Lung (tissue), 11 donors: ENCODE measurements at regions not wholly inside any gene's neighbourhood (a gene's known extent, or its start where the extent isn't known, plus 50 kb on each side); places are given as distances from the start of the nearest gene placed in this dataset.

ENCODE experiments used
- ATAC-seq: fragments of 200-7000 bp; cut with Tn5 transposase; one replicate; pipeline ENCODE4 v1.9.1; 2020; ENCODE audit warnings: moderate number of reproducible peaks; ENCODE audit not compliant: insufficient read depth, low FRiP score
- DNase-seq, 3 donors: peaks; one replicate each; pipeline ENCODE4 v3.0.0-alpha.2; 2013 to 2017
- H3K27ac ChIP-seq, 2 donors: one replicate each; pipeline ENCODE4 v1.5.1; 2013; ENCODE audit warnings: mild to moderate bottlenecking in 2 of 2, moderate library complexity in 2 of 2, control low read depth in 1 of 2, inconsistent platforms in 1 of 2, low read depth in 1 of 2, low read length in 1 of 2
- H3K27me3 ChIP-seq, 3 donors: one replicate each; pipeline ENCODE4 v1.5.1; 2013; ENCODE audit warnings: low read length in 2 of 3; ENCODE audit not compliant: control insufficient read depth in 3 of 3, insufficient read depth in 3 of 3
- H3K36me3 ChIP-seq, 4 donors: one replicate each; pipeline ENCODE4 v1.5.1; 2013; ENCODE audit warnings: low read length in 4 of 4, mild to moderate bottlenecking in 1 of 4, moderate library complexity in 1 of 4; ENCODE audit not compliant: control insufficient read depth in 4 of 4, insufficient read depth in 4 of 4
- H3K4me1 ChIP-seq, 5 donors: one replicate each; pipeline ENCODE4 v1.5.1; 2013; ENCODE audit warnings: low read length in 5 of 5, mild to moderate bottlenecking in 2 of 5, moderate library complexity in 1 of 5; ENCODE audit not compliant: control insufficient read depth in 5 of 5, insufficient read depth in 5 of 5
- H3K4me3 ChIP-seq: one replicate; pipeline ENCODE4 v1.5.1; 2013; ENCODE audit warnings: mild to moderate bottlenecking, control low read depth, moderate library complexity
- H3K9ac ChIP-seq, 2 donors: one replicate each; pipeline ENCODE4 v1.5.1; 2013; ENCODE audit warnings: low read length in 2 of 2, control low read depth in 1 of 2; ENCODE audit not compliant: insufficient read depth in 1 of 2
- H3K9me3 ChIP-seq, 4 donors: one replicate each; pipeline ENCODE4 v1.5.1; 2013; ENCODE audit warnings: low read length in 3 of 4, mild to moderate bottlenecking in 1 of 4, moderate library complexity in 1 of 4; ENCODE audit not compliant: control insufficient read depth in 4 of 4, insufficient read depth in 3 of 4
- CTCF ChIP-seq: IDR thresholded peaks from 2 replicates; pipeline ENCODE4 v1.5.1; 2012; ENCODE audit warnings: mild to moderate bottlenecking; ENCODE audit errors: control extremely low read depth, extremely low read depth
- WGBS, 2 donors: extraction: QIAGEN DNeasy Blood & Tissue Kit; methylation state at CpG; one replicate each; pipeline ENCODE4 v1.1.7; 2013; 5-methylcytosine and 5-hydroxymethylcytosine counted together
- donor health status: control.
- donor health status: control.
- donor health status: Bipolar disorder and iron deficiency.
- donor health status: healthy.
- donor health status: DM: yes; HTN: yes; CAD: no.

GRCh38 chr2:228802181-228803071 lies 468.7 kb downstream of the PID1 start:
- Histone ChIP-seq H3K27me3 (no peaks in the 10 kb centered on the region), H3K4me3 (no peak overlapping the region), H3K9me3 (no peaks in the 10 kb centered on the region), H3K36me3 (no peaks in the 10 kb centered on the region), H3K27ac (no peak overlapping the region), H3K4me1 (peaks cover 0 to 3% (median 0%) of the 10 kb centered on the region in 5 donors), H3K9ac (no peak overlapping the region)
- DNase-seq (no peak), ATAC-seq (no peak)
- no peak for TF ChIP-seq CTCF
- WGBS, 2 donors: 86 to 87% methylated on average over 5 of the region's 5 CpGs

- Histone ChIP-seq H3K27ac (no peak overlapping the region), H3K36me3 (no peaks in the 10 kb centered on the region), H3K27me3 (no peaks in the 10 kb centered on the region), H3K9me3 (no peaks in the 10 kb centered on the region), H3K4me1 (peaks cover 0 to 3% (median 0%) of the 10 kb centered on the region in 5 donors), H3K9ac (no peak overlapping the region), H3K4me3 (no peak overlapping the region)
- no peak for TF ChIP-seq CTCF
- no peak for DNase-seq
- no peak for ATAC-seq
- 31 to 64% methylated on average over 2 of the region's 2 CpGs for WGBS, 2 donors
Observed at GRCh38 chr2:228801451-228801850, 469.6 kb downstream of the PID1 start.

- Histone ChIP-seq H3K9ac (no peak overlapping the region), H3K4me1 (no peaks in the 10 kb centered on the region), H3K36me3 (no peaks in the 10 kb centered on the region), H3K9me3 (no peaks in the 10 kb centered on the region), H3K27me3 (no peaks in the 10 kb centered on the region), H3K27ac (no peak overlapping the region), H3K4me3 (no peak overlapping the region)
- no peak for TF ChIP-seq CTCF
- DNase-seq (no peak), ATAC-seq (no peak)
- 74 to 80% methylated on average over 4 of the region's 4 CpGs for WGBS, 2 donors
Observed at GRCh38 chr2:228799208-228799588, 471.9 kb downstream of the PID1 start.
